ENCODE measurements at regions not wholly inside any gene's neighbourhood (a gene's known extent, or its start where the extent isn't known, plus 50 kb on each side); places are given as distances from the start of the nearest gene placed in this dataset.

DNA sequence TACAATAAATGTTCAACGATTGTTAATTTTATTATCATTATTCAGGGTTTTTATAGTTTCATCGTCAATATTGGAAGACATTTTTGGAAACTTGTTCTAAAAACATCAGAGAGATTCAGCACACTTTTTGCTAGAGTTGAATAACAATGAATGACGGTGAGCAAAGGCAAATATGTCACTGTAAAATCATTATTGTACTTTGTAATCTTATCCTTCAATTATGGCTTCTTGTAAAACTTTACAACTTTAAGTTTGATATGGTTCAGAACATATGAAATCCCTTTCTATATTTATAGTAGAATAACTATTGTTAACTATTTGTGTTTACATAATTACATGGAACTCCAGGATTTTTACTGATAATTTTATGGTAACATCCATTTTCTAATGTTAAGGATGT, 167.8 kb upstream of the SEMA3A start:
- FAIRE-seq (no peak), DNase-seq (ENCODE audit: low read depth in 1 of 2, low spot score in 1 of 2) (no peak), ATAC-seq (no peak)
- POLR2A ChIA-PET, result no interaction called here
- CTCF ChIA-PET, result no interaction called here
- no peaks in the 10 kb centered on the region for H3K9me3 ChIP-seq
- TF ChIP-seq SMC3 (IDR thresholded peaks at IDR 0.05) (no peak), HOXA7 (CRISPR knock-in tag; IDR thresholded peaks at IDR 0.05) (no peak), RCOR1 (IDR thresholded peaks at IDR 0.05; ENCODE audit: low read depth, low read length) (no peak), KDM5A (IDR thresholded peaks at IDR 0.05) (no peak), JUN (IDR thresholded peaks at IDR 0.05) (no peak), EHF (CRISPR knock-in tag; IDR thresholded peaks at IDR 0.05) (no peak), TP53 (CRISPR knock-in tag; IDR thresholded peaks at IDR 0.05) (no peak), HDAC2 (IDR thresholded peaks at IDR 0.05) (no peak), RAD21 (conservative IDR thresholded peaks at IDR 0.05 in 1 of 2, IDR thresholded peaks at IDR 0.05 in 1 of 2) (no peak), SREBF2 (IDR thresholded peaks at IDR 0.05) (no peak), PHF8 (IDR thresholded peaks at IDR 0.05; ENCODE audit: borderline replicate concordance, low read depth) (no peak), KDM1A (IDR thresholded peaks at IDR 0.05; ENCODE audit: low read depth) (no peak), FOSL2 (IDR thresholded peaks at IDR 0.05) (no peak), FOSL2 (CRISPR knock-in tag; IDR thresholded peaks at IDR 0.05) (no peak)
- TF ChIP-seq, protein P1, sequence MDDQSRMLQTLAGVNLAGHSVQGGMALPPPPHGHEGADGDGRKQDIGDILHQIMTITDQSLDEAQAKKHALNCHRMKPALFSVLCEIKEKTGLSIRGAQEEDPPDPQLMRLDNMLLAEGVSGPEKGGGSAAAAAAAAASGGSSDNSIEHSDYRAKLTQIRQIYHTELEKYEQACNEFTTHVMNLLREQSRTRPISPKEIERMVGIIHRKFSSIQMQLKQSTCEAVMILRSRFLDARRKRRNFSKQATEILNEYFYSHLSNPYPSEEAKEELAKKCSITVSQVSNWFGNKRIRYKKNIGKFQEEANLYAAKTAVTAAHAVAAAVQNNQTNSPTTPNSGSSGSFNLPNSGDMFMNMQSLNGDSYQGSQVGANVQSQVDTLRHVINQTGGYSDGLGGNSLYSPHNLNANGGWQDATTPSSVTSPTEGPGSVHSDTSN (IDR thresholded peaks at IDR 0.05), result no peak
- TF ChIP-seq, protein P2, sequence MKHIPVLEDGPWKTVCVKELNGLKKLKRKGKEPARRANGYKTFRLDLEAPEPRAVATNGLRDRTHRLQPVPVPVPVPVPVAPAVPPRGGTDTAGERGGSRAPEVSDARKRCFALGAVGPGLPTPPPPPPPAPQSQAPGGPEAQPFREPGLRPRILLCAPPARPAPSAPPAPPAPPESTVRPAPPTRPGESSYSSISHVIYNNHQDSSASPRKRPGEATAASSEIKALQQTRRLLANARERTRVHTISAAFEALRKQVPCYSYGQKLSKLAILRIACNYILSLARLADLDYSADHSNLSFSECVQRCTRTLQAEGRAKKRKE (CRISPR knock-in tag; IDR thresholded peaks at IDR 0.05; ENCODE audit: low read depth), result no peak
- no peak overlapping the region for H3K4me3 ChIP-seq
- 90% methylated on average over 3 of the region's 3 CpGs for WGBS (ENCODE audit: missing lambda C conversion rate)
- H3K27ac ChIP-seq, result no peak overlapping the region
- peaks cover 4% of the 10 kb centered on the region; the same call in 1 of the 3 replicates for H3K4me1 ChIP-seq
- no peak overlapping the region for H3K4me2 ChIP-seq

DNA sequence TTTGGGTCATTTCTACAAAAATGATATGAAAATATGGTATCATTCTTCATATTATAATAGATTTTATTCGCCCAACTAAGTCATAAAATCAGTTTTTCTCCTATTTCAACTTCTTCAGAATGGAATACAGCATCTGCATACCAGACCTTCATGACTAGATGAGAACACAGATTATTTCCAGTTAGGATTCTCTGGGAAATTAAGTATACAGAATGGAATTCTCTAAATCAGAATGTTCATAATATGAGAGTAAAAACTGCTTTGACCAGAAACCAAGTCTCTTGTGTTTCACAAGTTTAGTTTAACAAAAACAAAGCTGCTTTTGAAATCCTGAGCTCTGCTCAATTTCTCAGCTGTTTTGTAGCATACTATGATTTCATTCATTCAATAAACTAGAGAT, 160.3 kb upstream of the SEMA3A start:
- ATAC-seq (no peak), DNase-seq (ENCODE audit: low read depth in 1 of 2, low spot score in 1 of 2) (no peak), FAIRE-seq (no peak)
- Histone ChIP-seq H3K4me1 (no peaks in the 10 kb centered on the region), H3K27ac (no peak overlapping the region), H3K4me2 (no peak overlapping the region), H3K4me3 (no peak overlapping the region), H3K9me3 (no peaks in the 10 kb centered on the region)
- ChIA-PET CTCF (interaction anchor here (0.6 kb wide), 1 partner anchor 219 kb away, joined by 3 read pairs; no protein-coding TSS in a partner anchor), POLR2A (no interaction called here)
- TF ChIP-seq, protein P3, sequence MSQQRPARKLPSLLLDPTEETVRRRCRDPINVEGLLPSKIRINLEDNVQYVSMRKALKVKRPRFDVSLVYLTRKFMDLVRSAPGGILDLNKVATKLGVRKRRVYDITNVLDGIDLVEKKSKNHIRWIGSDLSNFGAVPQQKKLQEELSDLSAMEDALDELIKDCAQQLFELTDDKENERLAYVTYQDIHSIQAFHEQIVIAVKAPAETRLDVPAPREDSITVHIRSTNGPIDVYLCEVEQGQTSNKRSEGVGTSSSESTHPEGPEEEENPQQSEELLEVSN (IDR thresholded peaks at IDR 0.05; ENCODE audit: borderline replicate concordance, low read depth), result no peak
- no peak for TF ChIP-seq ZFP36 (IDR thresholded peaks at IDR 0.05; ENCODE audit: borderline replicate concordance, partially characterized antibody)
- 85% methylated on average over 1 of the region's 1 CpG for WGBS (ENCODE audit: missing lambda C conversion rate)

DNA sequence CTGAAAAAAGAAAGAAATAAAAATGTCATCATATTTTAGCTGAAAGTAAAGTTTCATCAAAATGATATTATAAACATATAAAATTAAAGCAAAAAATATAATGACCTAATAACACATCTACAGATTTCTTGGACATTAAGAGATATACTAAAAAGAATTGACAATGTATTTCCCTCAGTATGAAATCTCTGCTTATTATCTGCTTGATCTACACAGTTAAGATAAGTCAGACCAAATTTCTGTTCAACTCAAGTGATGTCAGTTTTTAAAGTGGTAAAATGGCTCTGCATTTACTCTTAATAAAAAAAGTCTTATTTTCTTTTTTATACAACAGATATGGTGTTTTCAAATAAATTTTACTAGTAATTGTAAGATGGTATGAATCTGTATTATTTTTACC, 159.4 kb upstream of the SEMA3A start:
- H3K4me1 ChIP-seq, result no peaks in the 10 kb centered on the region
- no peak overlapping the region for H3K4me2 ChIP-seq
- H3K27ac ChIP-seq, result no peak overlapping the region
- CTCF ChIA-PET, result no interaction called here
- H3K4me3 ChIP-seq, result no peak overlapping the region
- POLR2A ChIA-PET, result no interaction called here
- ATAC-seq (no peak), FAIRE-seq (no peak), DNase-seq (ENCODE audit: low read depth in 1 of 2, low spot score in 1 of 2) (no peak)
- no peaks in the 10 kb centered on the region for H3K9me3 ChIP-seq
- TF ChIP-seq NPAS2 (CRISPR knock-in tag; IDR thresholded peaks at IDR 0.05; ENCODE audit: borderline replicate concordance), result no peak
- TF ChIP-seq, protein P4, sequence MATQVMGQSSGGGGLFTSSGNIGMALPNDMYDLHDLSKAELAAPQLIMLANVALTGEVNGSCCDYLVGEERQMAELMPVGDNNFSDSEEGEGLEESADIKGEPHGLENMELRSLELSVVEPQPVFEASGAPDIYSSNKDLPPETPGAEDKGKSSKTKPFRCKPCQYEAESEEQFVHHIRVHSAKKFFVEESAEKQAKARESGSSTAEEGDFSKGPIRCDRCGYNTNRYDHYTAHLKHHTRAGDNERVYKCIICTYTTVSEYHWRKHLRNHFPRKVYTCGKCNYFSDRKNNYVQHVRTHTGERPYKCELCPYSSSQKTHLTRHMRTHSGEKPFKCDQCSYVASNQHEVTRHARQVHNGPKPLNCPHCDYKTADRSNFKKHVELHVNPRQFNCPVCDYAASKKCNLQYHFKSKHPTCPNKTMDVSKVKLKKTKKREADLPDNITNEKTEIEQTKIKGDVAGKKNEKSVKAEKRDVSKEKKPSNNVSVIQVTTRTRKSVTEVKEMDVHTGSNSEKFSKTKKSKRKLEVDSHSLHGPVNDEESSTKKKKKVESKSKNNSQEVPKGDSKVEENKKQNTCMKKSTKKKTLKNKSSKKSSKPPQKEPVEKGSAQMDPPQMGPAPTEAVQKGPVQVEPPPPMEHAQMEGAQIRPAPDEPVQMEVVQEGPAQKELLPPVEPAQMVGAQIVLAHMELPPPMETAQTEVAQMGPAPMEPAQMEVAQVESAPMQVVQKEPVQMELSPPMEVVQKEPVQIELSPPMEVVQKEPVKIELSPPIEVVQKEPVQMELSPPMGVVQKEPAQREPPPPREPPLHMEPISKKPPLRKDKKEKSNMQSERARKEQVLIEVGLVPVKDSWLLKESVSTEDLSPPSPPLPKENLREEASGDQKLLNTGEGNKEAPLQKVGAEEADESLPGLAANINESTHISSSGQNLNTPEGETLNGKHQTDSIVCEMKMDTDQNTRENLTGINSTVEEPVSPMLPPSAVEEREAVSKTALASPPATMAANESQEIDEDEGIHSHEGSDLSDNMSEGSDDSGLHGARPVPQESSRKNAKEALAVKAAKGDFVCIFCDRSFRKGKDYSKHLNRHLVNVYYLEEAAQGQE (IDR thresholded peaks at IDR 0.05), result no peak
- TF ChIP-seq NFE2L2 (conservative IDR thresholded peaks at IDR 0.05; ENCODE audit: low read length), result no peak
- no peak for TF ChIP-seq GATA3 (IDR thresholded peaks at IDR 0.05; ENCODE audit: borderline replicate concordance)
- no peak for TF ChIP-seq ZFP36 (IDR thresholded peaks at IDR 0.05; ENCODE audit: borderline replicate concordance, partially characterized antibody)
- TF ChIP-seq, protein P5, sequence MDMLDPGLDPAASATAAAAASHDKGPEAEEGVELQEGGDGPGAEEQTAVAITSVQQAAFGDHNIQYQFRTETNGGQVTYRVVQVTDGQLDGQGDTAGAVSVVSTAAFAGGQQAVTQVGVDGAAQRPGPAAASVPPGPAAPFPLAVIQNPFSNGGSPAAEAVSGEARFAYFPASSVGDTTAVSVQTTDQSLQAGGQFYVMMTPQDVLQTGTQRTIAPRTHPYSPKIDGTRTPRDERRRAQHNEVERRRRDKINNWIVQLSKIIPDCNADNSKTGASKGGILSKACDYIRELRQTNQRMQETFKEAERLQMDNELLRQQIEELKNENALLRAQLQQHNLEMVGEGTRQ (IDR thresholded peaks at IDR 0.05), result no peak
- TF ChIP-seq, protein P6, sequence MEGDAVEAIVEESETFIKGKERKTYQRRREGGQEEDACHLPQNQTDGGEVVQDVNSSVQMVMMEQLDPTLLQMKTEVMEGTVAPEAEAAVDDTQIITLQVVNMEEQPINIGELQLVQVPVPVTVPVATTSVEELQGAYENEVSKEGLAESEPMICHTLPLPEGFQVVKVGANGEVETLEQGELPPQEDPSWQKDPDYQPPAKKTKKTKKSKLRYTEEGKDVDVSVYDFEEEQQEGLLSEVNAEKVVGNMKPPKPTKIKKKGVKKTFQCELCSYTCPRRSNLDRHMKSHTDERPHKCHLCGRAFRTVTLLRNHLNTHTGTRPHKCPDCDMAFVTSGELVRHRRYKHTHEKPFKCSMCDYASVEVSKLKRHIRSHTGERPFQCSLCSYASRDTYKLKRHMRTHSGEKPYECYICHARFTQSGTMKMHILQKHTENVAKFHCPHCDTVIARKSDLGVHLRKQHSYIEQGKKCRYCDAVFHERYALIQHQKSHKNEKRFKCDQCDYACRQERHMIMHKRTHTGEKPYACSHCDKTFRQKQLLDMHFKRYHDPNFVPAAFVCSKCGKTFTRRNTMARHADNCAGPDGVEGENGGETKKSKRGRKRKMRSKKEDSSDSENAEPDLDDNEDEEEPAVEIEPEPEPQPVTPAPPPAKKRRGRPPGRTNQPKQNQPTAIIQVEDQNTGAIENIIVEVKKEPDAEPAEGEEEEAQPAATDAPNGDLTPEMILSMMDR (IDR thresholded peaks at IDR 0.05), result no peak
- TF ChIP-seq, protein P1 (IDR thresholded peaks at IDR 0.05), result no peak
- no peak for TF ChIP-seq POLR2A (IDR thresholded peaks at IDR 0.05; ENCODE audit: low read length)
- no peak for TF ChIP-seq RAD21 (conservative IDR thresholded peaks at IDR 0.05 in 1 of 2, IDR thresholded peaks at IDR 0.05 in 1 of 2)
- no peak for TF ChIP-seq RNF2 (IDR thresholded peaks at IDR 0.05; ENCODE audit: borderline replicate concordance, low read depth)
- TF ChIP-seq SMC3 (IDR thresholded peaks at IDR 0.05), result no peak
- no peak for TF ChIP-seq HDAC2 (IDR thresholded peaks at IDR 0.05)
